Activated naive CD4-positive, alpha-beta T cell treated with anti-CD3 and anti-CD28 coated beads, Interleukin-2, amount 10 ng/mL, durations not matched to agents 7 days and 5 days (primary cell): ENCODE measurements at regions not wholly inside any gene's neighbourhood (a gene's known extent, or its start where the extent isn't known, plus 50 kb on each side); places are given as distances from the start of the nearest gene placed in this dataset.

Experiments
- CTCF ChIA-PET: fragments of 350-600 bp; sonication (Branson Sonifier 250); formaldehyde crosslinking; loops from one replicate; lab custom pipeline; 2021; ENCODE audit warnings: antibody characterized with exemption; lab: Charles Lee
- DNase-seq: peaks from one replicate; pipeline ENCODE4 v3.0.0-alpha.2; 2020
- H3K27ac Mint-ChIP-seq: one replicate; pipeline ENCODE4 v1.8.0; 2021; ENCODE audit warnings: mild to moderate bottlenecking, moderate library complexity, mixed read lengths
- H3K27me3 Mint-ChIP-seq: one replicate; pipeline ENCODE4 v1.8.0; 2021; ENCODE audit warnings: mild to moderate bottlenecking, mixed read lengths
- H3K36me3 Mint-ChIP-seq: one replicate; pipeline ENCODE4 v1.8.0; 2021; ENCODE audit warnings: mixed read lengths
- H3K4me1 Mint-ChIP-seq: one replicate; pipeline ENCODE4 v1.8.0; 2021; ENCODE audit warnings: mixed read lengths
- H3K4me3 Mint-ChIP-seq: one replicate; pipeline ENCODE4 v1.8.0; 2021; ENCODE audit warnings: mild to moderate bottlenecking, moderate library complexity, mixed read lengths
- H3K9me3 Mint-ChIP-seq: one replicate; pipeline ENCODE4 v1.8.0; 2021; ENCODE audit warnings: mixed read lengths

DNA sequence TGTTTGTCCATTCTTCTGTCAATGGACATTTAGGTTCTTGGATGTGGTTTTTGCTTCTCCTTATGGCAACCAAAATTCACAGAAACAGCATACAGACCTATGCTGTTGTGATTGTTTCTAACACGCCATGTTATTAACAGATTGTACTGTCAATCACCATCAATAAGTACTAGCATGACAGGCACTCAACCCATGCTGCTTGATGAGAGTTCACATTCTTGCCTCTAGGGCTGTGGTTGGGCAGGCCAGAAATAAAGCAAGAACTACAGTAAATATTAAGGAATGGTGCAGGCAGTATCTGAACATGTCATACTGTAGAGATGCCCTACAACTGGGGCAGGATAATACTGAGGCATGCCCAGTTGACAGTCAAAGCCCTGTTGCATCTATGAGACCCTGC is 171.2 kb upstream of the ZFHX3 start:
- Mint-ChIP-seq H3K27me3 (no peaks in the 10 kb centered on the region), H3K4me1 (no peaks in the 10 kb centered on the region), H3K27ac (no peak overlapping the region), H3K36me3 (no peaks in the 10 kb centered on the region), H3K9me3 (peaks cover 8% of the 10 kb centered on the region), H3K4me3 (no peak overlapping the region)
- CTCF ChIA-PET, result no interaction called here
- no peak for DNase-seq

GRCh38 chr16:73217654-73218053 is 169.7 kb upstream of the ZFHX3 start:
- Mint-ChIP-seq H3K4me1 (no peaks in the 10 kb centered on the region), H3K36me3 (no peaks in the 10 kb centered on the region), H3K27me3 (no peaks in the 10 kb centered on the region), H3K9me3 (peaks cover 8% of the 10 kb centered on the region), H3K27ac (no peak overlapping the region), H3K4me3 (no peak overlapping the region)
- CTCF ChIA-PET, result interaction anchor here (1.4 kb wide), 1 partner anchor 385 kb away, joined by 4 read pairs; no protein-coding TSS in a partner anchor
- DNase-seq, result no peak

GRCh38 chr16:73216932-73217331 is 169.0 kb upstream of the ZFHX3 start:
- H3K4me1 Mint-ChIP-seq, result no peaks in the 10 kb centered on the region
- H3K4me3 Mint-ChIP-seq, result no peak overlapping the region
- no peak overlapping the region for H3K27ac Mint-ChIP-seq
- no peaks in the 10 kb centered on the region for H3K27me3 Mint-ChIP-seq
- CTCF ChIA-PET, result interaction anchor here (1.4 kb wide), 1 partner anchor 384 kb away, joined by 4 read pairs; no protein-coding TSS in a partner anchor
- no peak for DNase-seq
- peaks cover 8% of the 10 kb centered on the region for H3K9me3 Mint-ChIP-seq
- no peaks in the 10 kb centered on the region for H3K36me3 Mint-ChIP-seq

DNA sequence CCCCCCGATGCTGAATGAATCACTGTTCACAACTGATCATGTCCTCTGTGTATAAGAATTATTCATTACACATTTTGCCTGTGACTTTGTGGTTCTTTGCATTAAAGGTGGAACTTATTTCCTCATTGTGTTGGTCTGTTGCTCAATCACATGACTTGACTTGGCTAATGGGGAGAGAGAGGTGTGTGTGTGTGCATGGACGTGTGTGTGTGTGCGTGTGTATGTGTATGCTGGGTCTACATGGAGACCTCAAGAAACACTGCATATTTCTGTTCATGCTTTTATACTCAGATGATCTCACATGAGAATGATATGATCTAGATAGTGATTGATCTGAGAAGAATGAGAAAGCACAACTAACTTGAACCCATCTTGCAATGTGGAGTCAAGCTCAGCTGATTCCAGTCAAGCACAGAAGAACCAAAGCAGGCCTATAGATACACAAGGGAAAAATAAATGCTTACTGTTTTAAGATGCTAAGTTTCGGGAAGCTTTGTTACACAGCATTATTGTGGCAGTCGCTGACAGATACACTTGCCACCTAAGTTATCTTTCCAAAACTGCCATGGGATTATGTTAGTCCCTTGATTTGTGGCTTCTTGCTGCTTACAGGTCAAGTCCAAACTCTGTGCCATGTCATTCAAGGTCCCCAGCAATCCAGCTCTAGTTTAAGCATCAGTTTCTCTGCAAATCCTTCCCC is 167.9 kb upstream of the ZFHX3 start:
- no peak overlapping the region for H3K27ac Mint-ChIP-seq
- H3K4me1 Mint-ChIP-seq, result no peaks in the 10 kb centered on the region
- H3K9me3 Mint-ChIP-seq, result peaks cover 8% of the 10 kb centered on the region
- no peaks in the 10 kb centered on the region for H3K36me3 Mint-ChIP-seq
- CTCF ChIA-PET, result interaction anchor here (1.4 kb wide), 1 partner anchor 383 kb away, joined by 4 read pairs; no protein-coding TSS in a partner anchor
- H3K4me3 Mint-ChIP-seq, result no peak overlapping the region
- DNase-seq, result no peak
- H3K27me3 Mint-ChIP-seq, result no peaks in the 10 kb centered on the region

DNA sequence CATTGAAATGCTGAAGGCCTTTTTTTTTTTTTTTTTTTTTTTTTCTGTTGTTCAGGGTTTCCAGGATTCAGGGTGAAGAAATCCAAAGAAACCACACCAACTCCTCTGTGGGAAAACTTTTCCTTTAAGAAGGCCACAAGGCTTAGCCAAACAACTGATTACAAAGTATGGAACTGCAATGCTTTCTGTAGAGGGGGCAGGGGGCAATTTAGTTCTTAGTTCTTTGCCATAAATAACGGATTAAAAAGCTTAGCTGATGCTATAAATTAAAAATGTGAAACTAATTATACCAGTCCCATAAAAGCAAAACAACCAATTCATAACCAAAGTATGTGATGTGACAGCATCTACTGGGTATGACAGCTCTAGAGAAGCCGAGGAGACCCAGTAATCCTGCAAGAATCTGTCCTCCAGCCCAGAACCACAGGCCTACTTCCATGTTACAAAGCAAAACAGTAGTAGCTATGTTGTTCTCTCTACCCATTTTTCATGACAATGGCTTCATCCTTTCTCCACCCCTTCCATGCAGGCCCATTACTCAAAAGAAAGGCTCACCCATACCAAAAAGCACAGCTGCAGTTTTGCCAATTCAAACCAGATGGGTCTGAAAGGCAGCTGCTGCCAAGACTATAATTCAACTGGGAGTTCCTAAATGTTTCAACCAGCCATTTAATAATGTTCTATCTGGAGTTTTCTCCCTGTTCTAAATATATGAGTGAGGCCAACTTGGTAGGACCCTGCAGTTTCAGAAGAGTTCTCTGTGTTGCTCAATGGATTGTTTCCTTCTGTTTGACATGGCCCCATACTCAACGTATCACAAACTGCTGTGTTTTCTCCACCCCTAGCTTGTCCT is 167.1 kb upstream of the ZFHX3 start:
- H3K9me3 Mint-ChIP-seq, result peaks cover 8% of the 10 kb centered on the region

GRCh38 chr16:73213732-73214455 is 166.0 kb upstream of the ZFHX3 start:
- Mint-ChIP-seq H3K36me3 (no peaks in the 10 kb centered on the region), H3K4me1 (no peaks in the 10 kb centered on the region), H3K4me3 (no peak overlapping the region), H3K27me3 (no peaks in the 10 kb centered on the region), H3K9me3 (peaks cover 8% of the 10 kb centered on the region), H3K27ac (no peak overlapping the region)
- no peak for DNase-seq
- CTCF ChIA-PET, result interaction anchor here (0.6 kb wide), 1 partner anchor 381 kb away, joined by 3 read pairs; no protein-coding TSS in a partner anchor

More for the DNA sequence above, 167.1 kb upstream of the ZFHX3 start:
- Mint-ChIP-seq H3K27ac (no peak overlapping the region), H3K27me3 (no peaks in the 10 kb centered on the region), H3K4me3 (no peak overlapping the region), H3K4me1 (no peaks in the 10 kb centered on the region), H3K36me3 (no peaks in the 10 kb centered on the region)
- CTCF ChIA-PET, result no interaction called here
- DNase-seq, result no peak

DNA sequence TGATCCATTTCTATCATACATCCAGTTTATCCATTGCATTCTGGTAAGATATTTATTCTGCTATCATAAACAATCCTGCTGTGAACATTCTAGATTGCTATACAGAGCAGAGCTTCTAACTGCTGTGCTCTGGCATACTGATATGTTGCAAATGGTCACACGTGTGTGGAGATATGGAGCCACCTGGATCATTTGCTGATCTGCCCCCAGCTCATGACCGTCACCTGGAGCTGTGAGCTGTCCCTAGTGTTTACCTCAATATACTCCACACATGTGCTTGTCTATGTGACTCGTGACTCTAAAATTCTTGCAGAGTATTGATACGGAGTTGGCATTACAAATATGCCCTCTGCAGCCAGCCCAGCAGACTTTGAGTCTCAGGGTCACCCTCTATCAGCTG is 164.5 kb upstream of the ZFHX3 start:
- H3K27ac Mint-ChIP-seq, result no peak overlapping the region
- H3K27me3 Mint-ChIP-seq, result no peaks in the 10 kb centered on the region
- H3K9me3 Mint-ChIP-seq, result peaks cover 5% of the 10 kb centered on the region
- no peaks in the 10 kb centered on the region for H3K36me3 Mint-ChIP-seq
- DNase-seq, result no peak
- no peaks in the 10 kb centered on the region for H3K4me1 Mint-ChIP-seq
- CTCF ChIA-PET, result no interaction called here
- H3K4me3 Mint-ChIP-seq, result no peak overlapping the region

- CTCF ChIA-PET, result no interaction called here
- H3K4me3 Mint-ChIP-seq, result no peak overlapping the region
- H3K27ac Mint-ChIP-seq, result no peak overlapping the region
- no peaks in the 10 kb centered on the region for H3K27me3 Mint-ChIP-seq
- peaks cover 3% of the 10 kb centered on the region for H3K9me3 Mint-ChIP-seq
- H3K36me3 Mint-ChIP-seq, result no peaks in the 10 kb centered on the region
- H3K4me1 Mint-ChIP-seq, result no peaks in the 10 kb centered on the region
- DNase-seq, result no peak
Observed at GRCh38 chr16:73210686-73211085, 162.8 kb upstream of the ZFHX3 start.

- no peak overlapping the region for H3K27ac Mint-ChIP-seq
- H3K9me3 Mint-ChIP-seq, result no peaks in the 10 kb centered on the region
- CTCF ChIA-PET, result no interaction called here
- DNase-seq, result no peak
- H3K27me3 Mint-ChIP-seq, result no peaks in the 10 kb centered on the region
- H3K4me3 Mint-ChIP-seq, result no peak overlapping the region
- no peaks in the 10 kb centered on the region for H3K4me1 Mint-ChIP-seq
- H3K36me3 Mint-ChIP-seq, result no peaks in the 10 kb centered on the region
Observed at GRCh38 chr16:73210084-73210483, 162.2 kb upstream of the ZFHX3 start.

- Mint-ChIP-seq H3K4me1 (no peaks in the 10 kb centered on the region), H3K27me3 (no peaks in the 10 kb centered on the region), H3K4me3 (no peak overlapping the region), H3K27ac (no peak overlapping the region), H3K9me3 (no peaks in the 10 kb centered on the region), H3K36me3 (no peaks in the 10 kb centered on the region)
- no peak for DNase-seq
- CTCF ChIA-PET, result no interaction called here
Observed at GRCh38 chr16:73209190-73209589, 161.3 kb upstream of the ZFHX3 start.

- Mint-ChIP-seq H3K4me1 (no peaks in the 10 kb centered on the region), H3K27me3 (no peaks in the 10 kb centered on the region), H3K4me3 (no peak overlapping the region), H3K9me3 (no peaks in the 10 kb centered on the region), H3K36me3 (no peaks in the 10 kb centered on the region), H3K27ac (no peak overlapping the region)
- CTCF ChIA-PET, result interaction anchor here (1.4 kb wide), 1 partner anchor 10 kb away, joined by 3 read pairs; no protein-coding TSS in a partner anchor
- DNase-seq, result no peak
Observed at GRCh38 chr16:73206151-73206707, 158.3 kb upstream of the ZFHX3 start.

DNA sequence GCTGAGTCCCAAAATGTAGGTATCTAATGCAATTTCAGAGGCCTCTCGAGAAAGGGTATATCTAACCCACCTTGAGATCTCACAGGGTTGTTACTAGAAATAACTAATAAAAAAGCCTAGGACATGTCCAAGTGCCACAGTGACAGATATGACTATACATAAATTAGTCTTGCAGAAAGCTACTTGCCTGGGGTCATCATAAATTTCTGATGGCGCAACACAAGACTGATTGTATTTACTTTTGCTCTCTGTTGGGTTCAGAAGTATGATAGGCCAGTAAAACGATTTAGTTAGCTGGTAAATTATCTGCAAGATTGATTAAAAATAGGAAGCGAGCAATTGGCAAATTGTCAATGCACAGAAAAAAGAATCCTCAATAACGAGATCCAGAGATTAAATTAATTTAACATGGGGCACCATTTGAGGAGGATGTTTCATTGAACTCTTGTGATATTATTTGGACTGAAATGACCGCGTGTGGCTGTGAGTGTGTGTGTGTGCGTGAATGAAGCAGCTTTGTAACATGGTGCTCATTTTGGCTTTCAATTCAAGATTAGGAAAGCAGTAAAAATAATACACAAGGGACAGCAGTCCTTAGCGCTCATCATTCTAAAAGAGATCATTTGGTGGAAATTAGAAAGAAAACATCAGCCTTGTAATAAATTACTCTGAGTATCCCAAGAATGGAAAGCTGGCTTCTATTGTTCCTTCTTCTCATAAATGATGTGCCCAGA is 157.4 kb upstream of the ZFHX3 start:
- H3K4me1 Mint-ChIP-seq, result no peaks in the 10 kb centered on the region
- H3K27me3 Mint-ChIP-seq, result no peaks in the 10 kb centered on the region
- no peaks in the 10 kb centered on the region for H3K36me3 Mint-ChIP-seq
- H3K9me3 Mint-ChIP-seq, result no peaks in the 10 kb centered on the region
- CTCF ChIA-PET, result interaction anchor here (1.4 kb wide), 1 partner anchor 9 kb away, joined by 3 read pairs; no protein-coding TSS in a partner anchor
- no peak overlapping the region for H3K27ac Mint-ChIP-seq
- no peak overlapping the region for H3K4me3 Mint-ChIP-seq
- DNase-seq, result no peak

- CTCF ChIA-PET, result interaction anchor here (1.4 kb wide), 1 partner anchor 8 kb away, joined by 3 read pairs; no protein-coding TSS in a partner anchor
- Mint-ChIP-seq H3K9me3 (no peaks in the 10 kb centered on the region), H3K4me1 (no peaks in the 10 kb centered on the region), H3K4me3 (no peak overlapping the region), H3K27me3 (no peaks in the 10 kb centered on the region), H3K36me3 (no peaks in the 10 kb centered on the region), H3K27ac (no peak overlapping the region)
- no peak for DNase-seq
Observed at GRCh38 chr16:73204359-73205152, 156.6 kb upstream of the ZFHX3 start.
